ENCODE measurements at regions not wholly inside any gene's neighbourhood (a gene's known extent, or its start where the extent isn't known, plus 50 kb on each side); places are given as distances from the start of the nearest gene placed in this dataset.

DNA sequence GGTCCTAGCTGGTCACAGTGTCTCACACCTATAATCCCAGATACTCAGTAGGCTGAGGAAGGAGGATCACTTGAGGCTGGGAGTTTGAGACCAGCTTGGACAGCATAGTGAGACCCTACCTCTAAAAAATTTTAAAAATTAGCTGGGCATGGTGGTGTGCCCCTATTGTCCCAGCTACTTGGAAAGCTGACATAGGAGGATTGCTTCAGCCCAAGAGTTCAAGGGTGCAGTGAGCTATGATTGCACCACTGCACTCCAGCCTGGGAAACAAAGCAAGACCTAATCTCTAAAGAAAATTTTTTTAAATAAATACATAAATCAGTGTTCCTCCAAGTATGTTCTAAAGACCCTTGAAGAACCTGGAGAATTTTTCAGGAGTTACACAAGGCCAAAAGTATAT, 50.6 kb upstream of the GNAO1 start:
- DNase-seq, result no peak

DNA sequence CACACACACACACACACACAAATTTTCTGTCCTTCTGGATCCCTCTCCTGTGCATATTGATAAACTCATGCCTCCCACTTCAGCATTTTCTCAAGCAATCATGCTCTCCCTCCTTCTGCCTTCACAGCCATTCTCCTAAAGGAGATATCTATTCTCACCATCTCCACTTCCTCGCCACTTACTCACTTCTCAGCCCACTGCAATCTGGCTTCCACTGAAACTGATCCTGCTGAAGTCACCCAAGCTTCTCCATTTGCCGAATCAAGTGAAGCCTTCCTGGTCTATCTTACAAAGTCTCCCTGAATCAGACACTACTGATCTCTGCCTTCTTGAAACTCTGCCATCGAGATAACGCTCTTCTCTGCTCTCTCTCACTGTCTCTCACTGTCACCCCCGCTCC, 54.0 kb upstream of the GNAO1 start:
- DNase-seq, result no peak

DNA sequence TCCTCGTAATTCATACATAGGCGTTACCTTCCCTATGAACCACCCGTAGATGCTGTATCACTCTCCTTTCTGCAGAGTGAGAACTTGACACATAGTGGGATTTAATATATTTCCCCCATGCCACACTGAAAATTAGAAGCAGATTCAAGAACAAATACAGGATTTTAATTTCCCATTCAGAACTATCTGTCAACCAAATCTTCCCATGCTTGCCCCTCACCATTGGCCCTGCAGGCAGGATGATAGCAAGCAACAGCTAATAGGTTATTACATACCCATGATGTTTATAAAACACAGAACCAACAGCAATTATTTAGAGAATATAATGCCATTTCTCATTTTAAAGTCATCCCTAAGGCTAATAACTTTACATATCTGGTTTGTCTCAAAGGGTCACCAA, 55.0 kb upstream of the GNAO1 start:
- no peak for DNase-seq

DNA sequence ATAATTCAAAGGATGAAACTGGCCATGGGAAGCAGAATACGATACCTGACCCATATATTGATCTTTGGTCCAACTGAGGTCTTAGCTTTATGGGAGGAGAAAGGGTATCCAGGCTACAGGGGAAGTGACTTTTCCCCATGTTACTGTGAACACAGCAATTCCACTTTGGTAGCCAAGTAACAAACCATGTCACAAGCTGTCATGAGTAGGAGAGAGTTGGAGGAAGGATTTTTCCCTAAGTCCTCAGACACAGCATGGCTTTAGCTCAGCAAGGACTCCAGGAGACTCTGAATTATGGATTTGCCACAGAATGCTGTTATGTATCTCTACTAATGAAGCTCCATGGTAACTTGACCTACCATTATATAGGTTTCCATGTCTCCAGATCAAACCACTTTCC, 56.5 kb upstream of the GNAO1 start:
- DNase-seq, result no peak

DNA sequence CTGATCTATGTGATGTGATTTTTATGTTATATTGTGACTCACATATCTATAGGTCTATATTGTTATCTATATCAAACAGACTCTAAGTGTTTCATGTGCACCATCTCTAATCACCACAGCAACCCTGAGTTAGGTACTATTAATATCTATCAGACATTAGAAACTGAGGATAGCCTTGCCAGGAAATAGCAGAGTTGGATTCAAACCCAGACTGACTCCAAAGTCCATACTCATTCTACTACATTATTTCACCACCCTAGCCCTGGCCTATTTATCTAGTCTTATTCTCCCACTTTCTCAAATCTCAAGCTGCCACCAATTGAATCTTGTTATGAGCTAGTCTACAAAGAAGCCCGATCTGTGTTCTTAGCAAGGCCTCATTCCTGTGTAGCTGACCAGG, 65.4 kb upstream of the GNAO1 start:
- DNase-seq, result no peak

DNA sequence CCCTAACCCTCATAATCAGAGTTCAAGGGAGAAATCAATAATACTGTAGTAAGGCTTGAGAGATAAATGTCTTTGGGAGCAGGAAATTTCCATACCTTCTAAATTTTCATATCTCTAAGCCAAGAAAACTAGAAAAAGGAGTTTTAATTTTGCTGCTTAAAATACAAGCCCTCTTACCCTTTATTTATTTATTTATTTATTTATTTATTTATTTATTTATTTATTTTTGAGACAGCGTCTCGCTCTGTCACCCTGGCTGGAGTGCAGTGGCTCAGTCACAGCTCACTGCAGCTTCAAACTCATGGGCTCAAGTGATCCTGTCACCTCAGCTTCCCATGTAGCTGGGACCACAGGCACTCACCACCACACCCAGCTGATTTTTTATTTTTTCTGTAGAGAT, 69.0 kb upstream of the GNAO1 start:
- DNase-seq, result no peak

DNA sequence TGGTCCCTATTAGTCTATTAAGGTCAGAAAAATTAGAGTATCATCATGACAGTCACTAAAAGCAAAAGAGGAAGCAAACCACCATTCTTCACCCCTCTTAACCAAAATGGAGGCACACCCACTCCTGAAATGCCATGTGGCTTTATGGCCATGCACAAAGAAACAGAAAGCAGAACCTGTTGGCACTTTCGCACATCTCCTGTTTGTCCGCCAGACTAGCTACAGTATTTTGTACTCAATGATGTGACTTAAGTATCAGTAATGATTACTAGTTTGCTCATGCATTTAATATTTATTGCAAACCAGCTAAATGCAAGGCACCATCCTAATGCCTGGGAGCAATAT, 70.2 kb upstream of the GNAO1 start:
- no peak for DNase-seq

DNA sequence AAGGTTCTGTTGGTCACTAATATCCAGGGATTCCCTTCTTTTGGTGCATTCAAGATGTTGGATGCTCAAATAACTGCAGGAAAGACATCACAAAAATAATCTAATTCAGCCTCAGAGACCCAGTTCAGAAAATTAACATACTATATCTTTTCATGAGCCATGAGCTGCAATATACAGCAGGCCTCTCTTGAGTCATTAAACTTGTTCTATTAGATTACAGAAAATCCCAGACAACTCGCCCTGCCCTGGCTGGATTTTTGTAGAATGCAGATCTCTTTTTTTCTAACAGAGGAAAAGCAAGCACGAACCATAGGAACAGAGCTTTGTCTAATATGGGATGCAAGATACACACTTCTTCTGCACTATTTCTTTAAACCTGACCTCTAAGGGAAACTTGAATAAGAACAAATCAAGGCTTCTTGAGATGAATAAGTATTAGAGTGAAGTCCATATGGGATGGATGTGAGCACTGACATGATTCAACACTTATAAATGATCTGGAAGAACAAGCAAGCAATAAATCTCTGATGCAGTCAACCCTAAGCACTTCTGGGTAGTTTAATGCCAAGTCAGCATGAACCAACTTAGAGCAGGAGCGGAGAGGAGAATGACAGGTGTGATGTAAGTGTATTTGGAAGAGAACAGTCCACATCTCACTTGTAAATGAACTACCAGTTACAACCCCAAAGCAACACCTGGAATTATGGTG, 70.7 kb upstream of the GNAO1 start:
- no peak for DNase-seq

DNA sequence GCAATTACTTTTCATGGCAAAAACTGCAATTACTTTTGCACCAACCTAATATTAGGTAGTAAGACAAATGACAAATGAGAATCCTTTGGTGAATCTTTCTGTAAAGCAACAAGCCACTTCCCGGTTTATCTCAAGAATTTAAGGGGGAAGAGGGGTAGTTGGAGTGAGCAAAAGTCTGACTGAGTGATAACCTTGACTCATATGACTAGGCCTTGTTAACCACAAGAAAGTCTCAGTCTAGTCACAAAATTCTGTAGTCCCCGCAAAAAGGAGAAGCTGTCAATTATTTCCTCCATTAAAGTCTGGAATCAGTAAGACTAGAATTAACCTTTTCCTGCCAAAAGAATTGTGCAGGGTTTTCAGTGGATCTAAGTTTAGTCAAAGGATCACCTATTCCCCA, 72.2 kb upstream of the GNAO1 start:
- no peak for DNase-seq

DNA sequence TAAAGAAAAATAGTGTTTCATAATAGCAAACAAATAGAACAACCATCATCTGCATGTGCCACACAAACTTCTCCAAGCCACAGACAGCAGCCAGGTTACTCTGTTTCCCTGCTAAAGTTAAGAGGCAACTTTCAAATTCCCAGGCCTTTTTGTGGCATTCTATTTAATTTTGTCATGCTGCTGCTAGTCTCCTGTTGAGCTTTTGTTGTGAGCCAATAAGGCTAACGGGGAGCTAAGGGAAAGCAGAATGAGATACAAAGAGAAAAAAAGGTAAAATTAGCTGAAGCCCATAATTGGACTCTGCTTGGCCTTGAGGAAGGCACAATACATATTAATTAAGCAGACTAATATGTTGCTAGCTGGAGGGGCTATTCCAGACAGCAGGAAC, 74.7 kb upstream of the GNAO1 start:
- DNase-seq, result no peak

DNA sequence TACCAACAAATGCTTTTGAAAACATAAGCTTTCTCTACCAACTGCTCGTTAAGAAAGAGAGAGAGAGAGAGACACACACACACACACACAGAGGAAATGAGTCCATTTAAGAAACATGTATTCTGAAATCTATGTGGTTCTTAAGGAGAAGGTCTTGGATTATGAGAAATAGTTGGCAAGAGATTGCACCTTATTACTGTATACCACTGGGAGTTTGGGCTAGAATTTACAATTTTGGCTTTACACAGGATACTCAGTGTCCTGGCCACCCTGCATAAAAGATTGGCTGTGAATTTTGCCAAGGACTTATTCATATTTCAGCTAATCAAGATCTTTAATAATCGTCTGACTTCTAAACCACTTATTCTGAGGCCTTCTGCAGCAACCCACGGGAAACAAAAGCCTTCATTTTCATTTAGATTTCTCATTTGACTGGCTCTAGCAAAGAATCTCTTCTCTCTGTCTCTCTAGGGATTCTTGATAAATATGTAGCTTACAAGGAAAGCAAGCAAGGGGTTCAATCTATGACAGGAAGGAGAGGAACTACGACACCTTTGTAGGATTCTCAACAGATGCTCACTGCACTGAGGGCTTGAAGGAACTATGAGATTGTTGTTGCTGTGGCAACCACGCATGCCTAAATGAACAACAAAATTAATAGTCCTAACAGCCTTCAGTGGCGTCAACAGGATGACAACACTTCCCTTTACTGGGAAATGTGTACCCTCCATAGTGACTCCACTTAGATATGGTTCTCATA, 75.3 kb upstream of the GNAO1 start:
- no peak for DNase-seq

DNA sequence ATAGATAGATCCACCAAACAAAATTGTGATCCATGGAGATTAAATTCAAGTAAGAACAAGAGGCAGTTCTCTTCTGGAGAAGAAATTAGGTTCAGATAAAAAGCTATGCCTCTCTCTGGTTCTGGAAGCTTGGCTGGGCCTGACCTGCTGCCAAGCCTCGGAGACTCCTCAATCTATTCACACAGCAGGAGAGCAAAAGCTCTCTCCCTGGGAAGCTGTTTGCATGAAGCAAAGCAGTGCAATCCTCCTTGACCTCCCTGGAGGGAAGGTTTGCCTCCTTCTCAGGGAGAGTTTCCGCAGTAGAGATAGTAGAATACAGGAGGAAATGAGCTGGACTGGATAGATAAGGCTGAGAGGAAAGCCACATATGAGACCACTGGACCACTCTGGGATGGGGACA, 78.1 kb upstream of the GNAO1 start:
- no peak for DNase-seq

DNA sequence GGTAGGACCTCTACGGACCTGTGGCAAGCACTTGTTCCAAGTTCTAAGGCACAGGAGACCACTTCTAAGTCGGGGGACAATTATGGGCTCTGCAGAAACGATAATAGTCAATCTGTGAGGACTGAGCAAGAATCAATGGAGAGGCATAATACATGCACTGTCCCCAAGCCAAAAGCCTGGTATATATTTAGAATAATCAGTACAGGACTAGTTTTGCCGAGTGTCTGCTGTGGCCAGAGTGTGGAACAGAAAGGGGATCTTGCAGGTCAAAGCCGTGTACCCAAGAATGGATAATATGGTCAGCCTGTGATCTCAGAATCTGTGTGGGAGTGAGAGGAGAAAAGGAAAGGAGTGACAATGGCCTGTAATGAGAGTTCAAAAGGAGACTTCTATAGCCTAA, 80.2 kb upstream of the GNAO1 start:
- DNase-seq, result no peak

DNA sequence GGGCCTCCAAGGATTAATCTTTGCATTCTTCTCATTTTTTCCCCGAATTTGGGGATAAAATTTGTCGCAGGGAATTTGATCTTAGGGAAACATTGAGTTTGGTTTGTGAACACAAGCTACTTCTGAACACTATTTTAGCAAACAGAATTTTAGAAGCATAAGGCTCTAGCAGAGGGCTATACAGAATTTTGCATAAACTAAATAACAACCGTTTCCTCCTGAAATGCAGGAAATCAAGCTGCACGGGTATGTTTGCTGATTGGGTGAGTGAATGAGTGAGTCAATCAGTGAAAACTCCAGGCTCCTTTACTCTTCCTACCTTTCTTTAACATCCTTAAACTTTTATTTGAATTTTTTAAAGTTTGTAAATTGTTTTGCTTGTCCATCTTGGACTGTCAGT, 81.3 kb upstream of the GNAO1 start:
- no peak for DNase-seq

DNA sequence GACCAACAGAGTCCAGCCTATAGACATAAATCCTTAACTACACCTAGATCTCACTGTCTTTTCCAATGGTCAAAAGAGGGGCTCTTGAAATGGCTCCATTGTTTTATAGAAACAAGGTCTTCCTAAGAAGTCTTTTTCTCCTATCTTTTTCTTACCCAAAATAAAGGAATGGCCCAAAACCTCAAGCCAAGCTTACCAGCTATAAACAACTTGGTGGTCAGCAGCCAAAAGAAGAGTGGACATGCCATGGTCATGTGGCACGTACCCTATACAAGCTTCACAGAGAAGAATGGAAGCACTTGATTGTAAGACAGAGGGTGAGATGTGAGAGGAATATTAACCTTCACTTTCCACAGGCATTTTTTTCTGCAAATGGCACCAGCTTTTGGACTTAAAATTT, 82.1 kb upstream of the GNAO1 start:
- DNase-seq, result no peak

DNA sequence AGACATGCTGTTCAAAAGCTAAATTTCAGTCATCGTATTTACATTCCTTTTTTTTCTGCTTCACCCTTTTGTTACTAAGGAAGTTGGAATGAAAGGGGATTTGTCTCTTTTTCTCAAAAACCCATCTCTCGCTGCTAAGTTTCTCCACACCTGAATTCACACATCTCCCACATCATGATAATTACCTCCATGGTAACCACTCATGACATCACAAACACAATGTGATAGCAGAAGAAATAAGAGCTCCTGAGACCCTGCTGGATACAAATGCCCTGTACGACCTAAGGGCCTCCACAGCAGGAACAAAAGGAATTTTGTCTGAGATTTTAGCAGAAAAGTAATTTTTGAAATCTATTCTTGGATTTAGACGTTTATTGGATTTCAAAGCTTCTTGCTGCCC, 82.6 kb upstream of the GNAO1 start:
- DNase-seq, result no peak

DNA sequence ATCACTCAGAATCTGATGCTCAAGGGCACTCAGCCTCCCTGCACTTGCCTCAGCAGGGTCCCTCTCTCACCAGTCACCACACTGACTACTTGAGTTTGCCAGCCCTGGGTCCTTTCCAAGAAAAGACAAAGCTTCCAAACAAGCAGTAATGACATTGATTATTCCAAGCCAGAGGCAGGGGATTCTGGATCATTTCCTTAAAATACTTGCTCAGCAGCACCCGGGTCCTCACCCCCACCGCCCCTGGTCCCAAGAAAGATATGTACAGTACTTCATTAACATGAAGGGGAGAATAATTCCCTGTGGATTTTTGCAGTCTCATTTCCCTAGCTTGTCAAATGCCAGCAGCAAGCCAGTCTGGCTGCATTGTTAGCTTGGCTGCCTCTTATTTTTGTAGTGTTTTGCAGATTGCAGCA, 83.2 kb upstream of the GNAO1 start:
- no peak for DNase-seq

DNA sequence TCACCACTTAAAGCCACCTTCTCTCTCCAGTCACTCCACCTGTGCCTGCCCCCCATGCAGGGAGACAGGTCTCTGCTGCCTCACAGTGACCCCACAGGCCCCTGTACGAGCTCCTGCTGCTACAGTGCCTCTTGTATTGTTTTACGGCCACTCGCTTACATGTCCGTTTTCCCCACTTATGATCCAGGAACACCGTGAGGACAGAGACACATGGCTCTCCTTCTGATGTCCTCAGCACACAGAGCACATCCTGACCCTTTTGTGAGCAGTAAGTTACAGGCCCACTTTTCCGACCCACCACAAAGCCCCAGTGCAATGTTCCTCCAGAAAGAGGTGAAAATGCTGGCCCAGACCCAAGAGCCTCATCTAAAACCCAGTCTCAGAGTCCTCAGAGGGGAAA, 84.8 kb upstream of the GNAO1 start:
- no peak for DNase-seq

DNA sequence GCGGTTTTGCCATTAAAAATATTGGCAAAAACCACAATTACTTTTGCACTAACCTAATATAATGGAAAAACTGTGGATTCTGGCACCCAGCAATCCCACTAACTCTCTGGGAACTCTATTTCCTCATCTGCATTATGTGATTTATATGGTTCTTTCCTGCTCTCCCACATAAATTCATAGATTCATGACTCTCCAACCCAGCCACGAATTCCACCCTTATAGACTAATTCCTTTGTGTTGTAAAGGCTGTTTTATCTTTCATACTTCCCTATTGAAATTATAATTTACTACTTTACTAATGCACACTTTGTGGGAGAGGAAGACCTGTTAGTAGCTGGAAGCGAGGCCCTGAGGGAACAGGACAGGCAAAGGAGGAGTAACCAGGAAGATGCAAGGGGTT, 88.4 kb upstream of the GNAO1 start:
- no peak for DNase-seq

DNA sequence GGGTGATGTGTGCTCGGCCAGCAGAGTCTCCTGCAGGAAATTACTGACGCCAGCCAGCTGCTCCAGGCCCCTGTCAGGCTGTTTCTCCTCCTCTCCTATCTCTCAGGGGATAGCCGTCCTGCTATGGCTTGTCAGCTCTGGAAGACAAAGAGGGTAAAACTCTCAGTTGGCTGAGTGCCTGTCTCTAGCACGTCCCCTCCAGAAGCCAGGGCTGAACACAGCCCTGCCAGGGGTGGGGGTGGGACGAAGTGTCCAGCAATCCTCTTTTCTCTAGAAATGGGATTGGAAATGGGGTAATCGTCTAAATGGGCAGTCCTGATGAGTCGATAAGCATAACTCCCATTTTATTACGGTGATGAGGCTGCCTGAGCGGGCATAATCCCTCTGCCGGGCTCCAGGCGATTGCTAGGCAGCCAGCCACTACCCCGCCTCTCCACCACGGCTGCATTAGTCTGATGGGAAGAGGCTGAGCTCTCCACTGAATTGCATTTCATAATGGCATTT, 89.1 kb upstream of the GNAO1 start:
- no peak for DNase-seq

DNA sequence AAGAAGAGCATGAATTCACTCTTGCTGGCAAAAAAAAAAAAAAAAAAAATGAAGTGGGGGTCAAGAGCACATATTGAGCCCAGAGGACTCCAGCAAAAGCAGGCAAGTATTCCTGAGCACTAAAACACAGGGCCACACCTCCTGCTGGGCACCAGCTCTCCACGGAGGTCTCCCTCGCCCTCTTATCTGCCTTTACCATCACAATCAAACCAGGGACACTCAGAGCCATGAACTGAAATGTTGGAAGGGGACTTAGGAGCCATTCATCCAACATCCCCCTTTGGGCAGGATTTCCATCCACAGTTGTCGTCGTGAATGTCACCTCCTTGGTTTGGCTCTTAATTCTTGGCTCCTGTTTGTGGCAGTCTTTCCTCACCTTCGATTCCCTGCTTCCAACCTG, 89.8 kb upstream of the GNAO1 start:
- no peak for DNase-seq

DNA sequence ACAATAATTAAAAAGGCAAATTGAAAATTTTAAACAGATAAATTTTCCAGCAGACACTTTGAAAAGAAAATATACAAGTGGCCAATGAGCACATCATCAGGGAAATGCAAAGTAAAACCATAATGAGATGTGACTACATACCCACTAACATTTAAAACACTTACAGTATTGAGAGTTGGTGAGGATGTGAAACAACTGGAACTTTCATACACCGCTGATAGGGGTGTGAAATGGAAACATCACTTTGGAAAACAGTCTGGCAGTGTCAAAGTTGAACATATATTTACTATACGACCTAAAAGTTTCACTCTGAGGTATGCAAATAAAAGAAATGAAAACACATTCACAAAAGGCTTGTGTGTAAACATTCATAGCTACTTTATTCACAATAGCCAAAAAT, 94.0 kb upstream of the GNAO1 start:
- DNase-seq, result no peak

DNA sequence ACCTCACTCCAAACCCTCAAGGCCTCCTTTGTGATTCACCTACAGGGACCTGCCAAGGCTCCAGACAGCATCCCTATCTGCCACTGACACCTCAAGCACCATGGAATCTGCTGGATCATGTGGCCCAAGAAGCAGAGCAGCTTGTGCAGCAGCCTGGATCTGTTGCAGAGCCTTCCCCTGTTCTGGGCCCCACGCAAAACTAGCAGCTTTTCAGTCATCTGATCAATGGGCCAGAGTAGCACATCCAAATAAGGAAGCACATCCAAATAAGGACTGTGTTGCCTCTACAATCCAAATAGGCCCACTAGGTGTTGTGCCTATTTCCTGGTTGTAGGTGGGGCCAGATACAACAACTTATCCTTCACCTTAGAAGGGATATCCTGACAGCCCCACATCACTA, 97.1 kb upstream of the GNAO1 start:
- DNase-seq, result no peak

DNA sequence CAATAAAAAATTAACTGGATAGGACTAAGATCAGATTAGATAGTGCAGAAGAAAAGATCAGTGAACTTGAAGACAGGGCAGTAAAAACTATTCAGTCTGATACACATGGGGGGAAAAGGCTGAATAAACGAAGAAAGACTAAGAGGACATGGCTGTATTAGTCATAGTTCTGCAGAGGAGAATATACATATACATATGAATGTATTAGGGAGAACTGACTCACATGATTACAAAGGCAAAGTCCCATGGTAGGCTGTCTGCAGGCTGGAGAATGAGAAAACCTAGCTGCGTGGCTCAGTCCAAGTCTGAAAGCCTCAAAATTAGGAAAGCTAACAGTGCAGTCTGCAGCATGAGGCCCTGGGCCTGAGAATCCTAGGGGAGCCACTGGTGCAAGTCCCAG, 98.2 kb upstream of the GNAO1 start:
- DNase-seq, result no peak

DNA sequence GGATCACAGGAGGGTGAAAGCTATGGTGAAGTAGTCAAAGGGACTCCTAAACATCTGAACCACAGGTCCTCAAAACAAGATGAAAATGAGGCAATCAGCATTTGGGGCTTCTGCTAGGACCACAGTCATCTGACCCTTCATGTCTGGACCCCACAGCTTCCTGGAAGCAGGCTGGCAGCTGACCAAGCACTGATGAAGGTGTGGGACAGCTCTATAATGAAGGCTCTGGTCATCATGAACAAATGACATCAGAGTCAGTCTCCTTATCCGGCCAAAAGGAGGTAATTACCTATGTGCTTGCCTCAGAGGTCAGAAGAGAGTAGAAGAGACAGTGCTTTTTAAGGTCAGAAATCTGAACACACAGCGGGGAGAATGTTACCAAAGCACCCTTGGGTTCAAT, 101.2 kb upstream of the GNAO1 start:
- DNase-seq, result no peak

Data from NCI-H510A (cell line).